HL-60 (cell line): ENCODE measurements at regions not wholly inside any gene's neighbourhood (a gene's known extent, or its start where the extent isn't known, plus 50 kb on each side); places are given as distances from the start of the nearest gene placed in this dataset.

Experiments
- DNase-seq, 2 experiments: peaks; one replicate each; pipeline ENCODE4 v3.0.0-alpha.2; 2010 to 2020; ENCODE audit warnings: low read depth in 1 of 2, low spot score in 1 of 2
- H3K27ac ChIP-seq: fragments of 250-450 bp; sonication (Bioruptor Pico); replicated peaks from 2 replicates; pipeline ENCODE4 v1.5.1; 2020; ENCODE audit warnings: mild to moderate bottlenecking, moderate library complexity
- H3K27me3 ChIP-seq: fragments of 250-450 bp; sonication (Bioruptor Pico); 2 replicates; pipeline ENCODE4 v1.5.1; 2021; ENCODE audit warnings: mild to moderate bottlenecking, moderate library complexity; ENCODE audit not compliant: insufficient read depth, poor library complexity, severe bottlenecking
- H3K4me3 ChIP-seq: replicated peaks from 2 replicates; pipeline ENCODE4 v1.5.1; 2011; ENCODE audit warnings: mild to moderate bottlenecking, control low read depth, low read length; ENCODE audit not compliant: insufficient read depth
- GABPA ChIP-seq: IDR thresholded peaks from 2 replicates; pipeline ENCODE4 v1.6.1; 2012; ENCODE audit warnings: low read depth
- POLR2AphosphoS5 ChIP-seq: IDR thresholded peaks from 2 replicates; pipeline ENCODE4 v1.6.1; 2012; ENCODE audit warnings: low read depth
- REST ChIP-seq: IDR thresholded peaks from 2 replicates; pipeline ENCODE4 v1.6.1; 2012; ENCODE audit warnings: low read depth; ENCODE audit not compliant: insufficient replicate concordance
- SPI1 ChIP-seq: IDR thresholded peaks from 2 replicates; pipeline ENCODE4 v1.6.1; 2012; ENCODE audit warnings: low read depth, mild to moderate bottlenecking, borderline replicate concordance
- TF ChIP-seq, protein P1 (sequence below): IDR thresholded peaks from one replicate; pipeline ENCODE4 v1.5.1; 2011; ENCODE audit warnings: low read length, control low read depth, inconsistent platforms; ENCODE audit not compliant: insufficient read depth

DNA sequence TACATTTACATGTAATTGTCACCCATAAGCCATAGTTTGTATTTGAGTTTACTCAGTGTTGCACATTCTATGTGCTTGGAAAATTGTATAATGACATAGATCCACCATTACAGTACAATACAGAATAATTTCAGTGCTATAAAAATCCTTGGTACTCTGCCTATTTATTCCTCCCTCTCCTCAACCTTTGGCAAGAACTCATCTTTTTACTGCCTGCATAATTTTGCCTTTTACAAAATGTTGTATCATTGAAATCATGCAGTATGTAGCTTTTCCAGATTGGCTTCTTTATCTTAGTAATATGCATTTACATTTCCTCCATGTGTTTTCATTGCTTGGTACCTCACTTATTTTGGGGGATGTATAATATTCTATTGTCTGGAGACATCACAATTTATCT is 786.9 kb upstream of the SEMA6D start:
- DNase-seq: no peak
- H3K27me3 ChIP-seq: no peaks in the 10 kb centered on the region
- TF ChIP-seq, protein P1, sequence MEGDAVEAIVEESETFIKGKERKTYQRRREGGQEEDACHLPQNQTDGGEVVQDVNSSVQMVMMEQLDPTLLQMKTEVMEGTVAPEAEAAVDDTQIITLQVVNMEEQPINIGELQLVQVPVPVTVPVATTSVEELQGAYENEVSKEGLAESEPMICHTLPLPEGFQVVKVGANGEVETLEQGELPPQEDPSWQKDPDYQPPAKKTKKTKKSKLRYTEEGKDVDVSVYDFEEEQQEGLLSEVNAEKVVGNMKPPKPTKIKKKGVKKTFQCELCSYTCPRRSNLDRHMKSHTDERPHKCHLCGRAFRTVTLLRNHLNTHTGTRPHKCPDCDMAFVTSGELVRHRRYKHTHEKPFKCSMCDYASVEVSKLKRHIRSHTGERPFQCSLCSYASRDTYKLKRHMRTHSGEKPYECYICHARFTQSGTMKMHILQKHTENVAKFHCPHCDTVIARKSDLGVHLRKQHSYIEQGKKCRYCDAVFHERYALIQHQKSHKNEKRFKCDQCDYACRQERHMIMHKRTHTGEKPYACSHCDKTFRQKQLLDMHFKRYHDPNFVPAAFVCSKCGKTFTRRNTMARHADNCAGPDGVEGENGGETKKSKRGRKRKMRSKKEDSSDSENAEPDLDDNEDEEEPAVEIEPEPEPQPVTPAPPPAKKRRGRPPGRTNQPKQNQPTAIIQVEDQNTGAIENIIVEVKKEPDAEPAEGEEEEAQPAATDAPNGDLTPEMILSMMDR: no peak
- TF ChIP-seq POLR2AphosphoS5 (no peak), REST (no peak)
- no peak overlapping the region for H3K4me3 ChIP-seq
- H3K27ac ChIP-seq: no peak overlapping the region

DNA sequence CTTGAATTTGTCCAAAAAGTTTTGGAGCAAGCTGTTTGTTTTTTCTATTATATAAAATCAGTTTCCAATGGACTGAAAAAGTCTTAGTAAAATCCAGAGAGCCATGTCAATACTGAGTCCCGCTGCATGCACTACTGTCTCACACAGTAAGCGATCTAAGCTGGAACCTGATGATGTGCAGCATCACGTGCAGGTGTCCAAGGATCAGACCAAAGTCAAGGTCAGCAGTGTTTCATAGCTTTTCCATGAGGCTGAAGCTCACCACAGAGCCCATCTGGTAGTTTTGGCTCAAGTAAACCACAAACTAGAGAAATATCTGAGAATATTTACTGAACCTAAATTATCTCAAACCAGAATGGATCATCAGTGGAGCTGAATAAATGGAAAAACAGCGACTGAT is 784.0 kb upstream of the SEMA6D start:
- Histone ChIP-seq H3K27ac (no peak overlapping the region), H3K27me3 (no peaks in the 10 kb centered on the region), H3K4me3 (no peak overlapping the region)
- DNase-seq: no peak
- no peak for TF ChIP-seq SPI1
- TF ChIP-seq REST: no peak
- TF ChIP-seq GABPA: no peak
- TF ChIP-seq, protein P1: no peak
- no peak for TF ChIP-seq POLR2AphosphoS5

GRCh38 chr15:46934851-46935250 is 782.5 kb upstream of the SEMA6D start:
- H3K27ac ChIP-seq: no peak overlapping the region
- H3K4me3 ChIP-seq: no peak overlapping the region
- no peaks in the 10 kb centered on the region for H3K27me3 ChIP-seq
- DNase-seq: no peak
- TF ChIP-seq, protein P1: no peak
- no peak for TF ChIP-seq REST
- no peak for TF ChIP-seq POLR2AphosphoS5
- no peak for TF ChIP-seq GABPA
- TF ChIP-seq SPI1: no peak
